ENCODE measurements at regions not wholly inside any gene's neighbourhood (a gene's known extent, or its start where the extent isn't known, plus 50 kb on each side); places are given as distances from the start of the nearest gene placed in this dataset.

DNA sequence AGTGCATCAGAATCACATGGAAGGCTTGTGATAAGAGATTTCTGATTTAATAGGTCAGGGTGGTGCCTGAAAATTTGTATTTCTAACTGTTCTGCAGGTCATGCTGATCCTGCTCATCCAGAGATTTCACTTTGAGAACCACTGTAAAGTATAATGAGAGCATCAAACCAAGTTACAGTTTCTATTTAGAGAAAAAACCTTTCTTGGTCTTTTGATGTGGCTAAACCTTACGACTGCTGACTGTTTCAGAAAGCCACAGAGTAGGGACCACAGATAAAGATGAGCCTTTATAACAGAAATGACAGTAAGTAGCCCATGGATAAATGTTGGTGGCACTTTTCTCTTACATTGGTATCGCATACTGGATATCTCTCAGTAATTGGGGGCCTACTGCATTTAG is 109.4 kb upstream of the FANCL start:
- H3K27me3 ChIP-seq (ENCODE audit: insufficient read depth, low read length), result no peaks in the 10 kb centered on the region
- no peak overlapping the region for H2AFZ ChIP-seq (ENCODE audit: low read length)
- TF ChIP-seq EZH2 (IDR thresholded peaks at IDR 0.05; ENCODE audit: borderline replicate concordance, low read length), result no peak
- H3K36me3 ChIP-seq (ENCODE audit: insufficient read depth, low read length), result no peaks in the 10 kb centered on the region
- no peak overlapping the region for H3K27ac ChIP-seq (ENCODE audit: low read depth, low read length, poor library complexity, severe bottlenecking)
- H3K4me1 ChIP-seq (ENCODE audit: insufficient read depth, low read length, severe bottlenecking), result no peaks in the 10 kb centered on the region
- H4K20me1 ChIP-seq (ENCODE audit: insufficient read depth, low read length), result no peaks in the 10 kb centered on the region
- no peaks in the 10 kb centered on the region for H3K9me2 ChIP-seq (ENCODE audit: low read depth, low read length)
- H3F3A ChIP-seq (ENCODE audit: insufficient read depth, low read length), result no peaks in the 10 kb centered on the region
- H3K9ac ChIP-seq (ENCODE audit: low read length), result no peak overlapping the region
- H3K4me2 ChIP-seq (ENCODE audit: low read length), result no peak overlapping the region
- no peak overlapping the region for H3K4me3 ChIP-seq (ENCODE audit: low read depth, low read length, poor library complexity, severe bottlenecking)
- H3K9me3 ChIP-seq (ENCODE audit: low read length), result no peaks in the 10 kb centered on the region
- no peaks in the 10 kb centered on the region for H3K79me2 ChIP-seq (ENCODE audit: insufficient read depth, low read length)

DNA sequence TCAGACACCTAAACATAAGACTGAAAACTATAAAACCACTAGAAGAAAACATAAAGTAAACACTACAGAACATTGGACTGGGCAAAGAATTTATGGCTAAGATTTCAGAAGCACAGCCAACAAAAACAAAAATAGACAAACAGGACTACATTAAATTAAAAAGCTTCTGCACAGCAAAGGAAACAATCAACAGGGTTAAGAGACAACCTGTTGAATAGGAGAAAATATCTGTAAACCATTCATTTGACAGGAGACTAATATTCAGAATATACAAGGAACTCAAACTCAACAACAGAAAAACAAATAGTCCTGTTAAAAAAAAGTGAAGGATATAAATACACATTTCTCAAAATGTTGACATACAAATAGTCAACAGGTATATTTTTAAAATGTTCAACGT is 106.7 kb upstream of the FANCL start:
- Histone ChIP-seq H3K4me2 (ENCODE audit: low read length) (no peak overlapping the region), H3K4me1 (ENCODE audit: insufficient read depth, low read length, severe bottlenecking) (no peaks in the 10 kb centered on the region), H3K27me3 (ENCODE audit: insufficient read depth, low read length) (no peaks in the 10 kb centered on the region), H3K4me3 (ENCODE audit: low read depth, low read length, poor library complexity, severe bottlenecking) (no peak overlapping the region), H3K79me2 (ENCODE audit: insufficient read depth, low read length) (no peaks in the 10 kb centered on the region), H2AFZ (ENCODE audit: low read length) (no peak overlapping the region), H3K36me3 (ENCODE audit: insufficient read depth, low read length) (no peaks in the 10 kb centered on the region), H3K9me2 (ENCODE audit: low read depth, low read length) (no peaks in the 10 kb centered on the region), H3K27ac (ENCODE audit: low read depth, low read length, poor library complexity, severe bottlenecking) (no peak overlapping the region), H3K9me3 (ENCODE audit: low read length) (no peaks in the 10 kb centered on the region), H3F3A (ENCODE audit: insufficient read depth, low read length) (no peaks in the 10 kb centered on the region), H4K20me1 (ENCODE audit: insufficient read depth, low read length) (no peaks in the 10 kb centered on the region), H3K9ac (ENCODE audit: low read length) (no peak overlapping the region)
- TF ChIP-seq, protein P1, sequence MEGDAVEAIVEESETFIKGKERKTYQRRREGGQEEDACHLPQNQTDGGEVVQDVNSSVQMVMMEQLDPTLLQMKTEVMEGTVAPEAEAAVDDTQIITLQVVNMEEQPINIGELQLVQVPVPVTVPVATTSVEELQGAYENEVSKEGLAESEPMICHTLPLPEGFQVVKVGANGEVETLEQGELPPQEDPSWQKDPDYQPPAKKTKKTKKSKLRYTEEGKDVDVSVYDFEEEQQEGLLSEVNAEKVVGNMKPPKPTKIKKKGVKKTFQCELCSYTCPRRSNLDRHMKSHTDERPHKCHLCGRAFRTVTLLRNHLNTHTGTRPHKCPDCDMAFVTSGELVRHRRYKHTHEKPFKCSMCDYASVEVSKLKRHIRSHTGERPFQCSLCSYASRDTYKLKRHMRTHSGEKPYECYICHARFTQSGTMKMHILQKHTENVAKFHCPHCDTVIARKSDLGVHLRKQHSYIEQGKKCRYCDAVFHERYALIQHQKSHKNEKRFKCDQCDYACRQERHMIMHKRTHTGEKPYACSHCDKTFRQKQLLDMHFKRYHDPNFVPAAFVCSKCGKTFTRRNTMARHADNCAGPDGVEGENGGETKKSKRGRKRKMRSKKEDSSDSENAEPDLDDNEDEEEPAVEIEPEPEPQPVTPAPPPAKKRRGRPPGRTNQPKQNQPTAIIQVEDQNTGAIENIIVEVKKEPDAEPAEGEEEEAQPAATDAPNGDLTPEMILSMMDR (IDR thresholded peaks at IDR 0.05; ENCODE audit: low read length), result no peak
- no peak for TF ChIP-seq EZH2 (IDR thresholded peaks at IDR 0.05; ENCODE audit: borderline replicate concordance, low read length)

DNA sequence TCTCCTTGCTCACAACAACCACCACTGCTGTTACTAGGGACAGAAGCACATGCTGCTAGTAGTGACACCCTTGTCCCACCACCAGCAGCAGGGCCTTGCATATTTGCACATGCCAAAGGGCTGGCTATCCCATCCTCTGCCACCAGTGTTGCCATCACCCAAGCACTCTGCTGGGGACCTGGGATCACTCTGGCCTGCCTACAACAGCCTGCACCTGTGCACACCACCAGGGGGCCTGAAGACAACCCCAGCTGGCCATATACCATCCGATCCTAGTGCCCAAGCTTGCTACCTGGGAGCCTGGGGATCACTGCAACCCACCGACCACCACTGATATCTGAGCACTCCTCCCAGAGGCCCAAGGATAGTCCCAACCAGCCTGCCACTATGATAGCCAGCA is 99.9 kb upstream of the FANCL start:
- no peak for TF ChIP-seq EZH2 (IDR thresholded peaks at IDR 0.05; ENCODE audit: borderline replicate concordance, low read length)
- TF ChIP-seq, protein P1 (IDR thresholded peaks at IDR 0.05; ENCODE audit: low read length), result peak; percentile 10; the same call in 1 of the 2 replicates

DNA sequence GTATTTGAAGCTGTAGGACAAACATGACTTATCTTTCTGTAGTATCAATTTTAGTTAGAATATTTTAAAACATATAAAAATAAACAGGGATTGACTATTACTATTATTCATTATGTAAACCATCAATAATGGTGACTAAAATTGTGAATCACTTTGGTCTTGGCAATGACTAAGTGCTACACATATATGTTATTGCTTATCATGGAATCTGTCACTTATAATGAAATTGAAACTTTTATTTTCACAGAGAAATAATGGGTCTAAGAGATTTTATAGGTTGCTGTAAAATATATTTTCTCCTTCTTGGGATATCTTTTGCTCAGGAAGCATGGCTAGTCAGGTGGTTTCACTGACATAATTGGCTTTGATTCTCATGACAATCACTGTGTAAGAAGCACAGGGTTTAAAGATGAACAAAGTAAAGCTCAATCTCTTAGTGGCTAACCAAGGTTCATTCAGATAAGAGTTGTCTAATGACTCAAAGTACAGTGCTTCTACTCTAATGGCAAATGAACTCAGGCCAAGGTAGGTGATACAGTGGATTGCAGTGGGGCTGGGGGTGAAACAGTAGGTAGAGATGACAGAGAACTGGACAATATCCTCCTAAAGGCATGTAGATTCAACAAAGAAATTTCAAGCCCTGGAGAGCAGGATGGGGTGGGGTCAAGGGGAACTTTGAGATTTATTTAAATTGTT is 98.6 kb upstream of the FANCL start:
- no peaks in the 10 kb centered on the region for H3F3A ChIP-seq (ENCODE audit: insufficient read depth, low read length)
- no peak overlapping the region for H3K4me2 ChIP-seq (ENCODE audit: low read length)
- H3K4me1 ChIP-seq (ENCODE audit: insufficient read depth, low read length, severe bottlenecking), result no peaks in the 10 kb centered on the region
- no peaks in the 10 kb centered on the region for H3K27me3 ChIP-seq (ENCODE audit: insufficient read depth, low read length)
- no peaks in the 10 kb centered on the region for H3K9me3 ChIP-seq (ENCODE audit: low read length)
- no peaks in the 10 kb centered on the region for H3K9me2 ChIP-seq (ENCODE audit: low read depth, low read length)
- no peak overlapping the region for H3K4me3 ChIP-seq (ENCODE audit: low read depth, low read length, poor library complexity, severe bottlenecking)
- H3K36me3 ChIP-seq (ENCODE audit: insufficient read depth, low read length), result no peaks in the 10 kb centered on the region
- no peak overlapping the region for H3K27ac ChIP-seq (ENCODE audit: low read depth, low read length, poor library complexity, severe bottlenecking)
- no peaks in the 10 kb centered on the region for H4K20me1 ChIP-seq (ENCODE audit: insufficient read depth, low read length)
- no peak for TF ChIP-seq EZH2 (IDR thresholded peaks at IDR 0.05; ENCODE audit: borderline replicate concordance, low read length)
- TF ChIP-seq, protein P1 (IDR thresholded peaks at IDR 0.05; ENCODE audit: low read length), result no peak
- no peak overlapping the region for H3K9ac ChIP-seq (ENCODE audit: low read length)
- H3K79me2 ChIP-seq (ENCODE audit: insufficient read depth, low read length), result no peaks in the 10 kb centered on the region
- H2AFZ ChIP-seq (ENCODE audit: low read length), result no peak overlapping the region

More for the DNA sequence above, 99.9 kb upstream of the FANCL start:
- Histone ChIP-seq H3K9me2 (ENCODE audit: low read depth, low read length) (no peaks in the 10 kb centered on the region), H3K9me3 (ENCODE audit: low read length) (no peaks in the 10 kb centered on the region), H3K4me3 (ENCODE audit: low read depth, low read length, poor library complexity, severe bottlenecking) (no peak overlapping the region), H2AFZ (ENCODE audit: low read length) (no peak overlapping the region), H3K79me2 (ENCODE audit: insufficient read depth, low read length) (no peaks in the 10 kb centered on the region), H3K9ac (ENCODE audit: low read length) (no peak overlapping the region), H3F3A (ENCODE audit: insufficient read depth, low read length) (no peaks in the 10 kb centered on the region), H4K20me1 (ENCODE audit: insufficient read depth, low read length) (no peaks in the 10 kb centered on the region), H3K36me3 (ENCODE audit: insufficient read depth, low read length) (no peaks in the 10 kb centered on the region), H3K27me3 (ENCODE audit: insufficient read depth, low read length) (no peaks in the 10 kb centered on the region), H3K4me2 (ENCODE audit: low read length) (no peak overlapping the region), H3K4me1 (ENCODE audit: insufficient read depth, low read length, severe bottlenecking) (no peaks in the 10 kb centered on the region), H3K27ac (ENCODE audit: low read depth, low read length, poor library complexity, severe bottlenecking) (no peak overlapping the region)

All from OCI-LY1 (cell line).